ENCODE measurements at regions not wholly inside any gene's neighbourhood (a gene's known extent, or its start where the extent isn't known, plus 50 kb on each side); places are given as distances from the start of the nearest gene placed in this dataset.

GRCh38 chr6:41428996-41429421 lies 93.6 kb downstream of the NCR2 start:
- no peak for DNase-seq (ENCODE audit: low read depth)

- no peak for DNase-seq (ENCODE audit: low read depth)
Measured at GRCh38 chr6:41429506-41430504, 94.4 kb downstream of the NCR2 start.

GRCh38 chr6:41430875-41431274 lies 95.5 kb downstream of the NCR2 start:
- DNase-seq (ENCODE audit: low read depth): peak; percentile 73

GRCh38 chr6:41432280-41432679 lies 96.9 kb downstream of the NCR2 start:
- no peak for DNase-seq (ENCODE audit: low read depth)

- DNase-seq (ENCODE audit: low read depth): no peak
Measured at GRCh38 chr6:41434803-41435481, 99.5 kb downstream of the NCR2 start.

- no peak for DNase-seq (ENCODE audit: low read depth)
Measured at GRCh38 chr6:41437604-41438003, 102.2 kb downstream of the NCR2 start.

- no peak for DNase-seq (ENCODE audit: low read depth)
Measured at GRCh38 chr6:41438746-41439145, 103.3 kb downstream of the NCR2 start.

- no peak for DNase-seq (ENCODE audit: low read depth)
Measured at GRCh38 chr6:41439524-41440418, 104.4 kb downstream of the NCR2 start.

GRCh38 chr6:41440958-41441357 lies 105.2 kb upstream of the FOXP4 start:
- DNase-seq (ENCODE audit: low read depth): no peak

- no peak for DNase-seq (ENCODE audit: low read depth)
Measured at GRCh38 chr6:41441598-41442351, 104.4 kb upstream of the FOXP4 start.

GRCh38 chr6:41442352-41442672 lies 103.9 kb upstream of the FOXP4 start:
- DNase-seq (ENCODE audit: low read depth): no peak

- DNase-seq (ENCODE audit: low read depth): no peak
Measured at GRCh38 chr6:41442800-41443501, 103.2 kb upstream of the FOXP4 start.

- DNase-seq (ENCODE audit: low read depth): no peak
Measured at GRCh38 chr6:41443616-41444525, 102.3 kb upstream of the FOXP4 start.

GRCh38 chr6:41445261-41445660 lies 100.9 kb upstream of the FOXP4 start:
- no peak for DNase-seq (ENCODE audit: low read depth)

- no peak for DNase-seq (ENCODE audit: low read depth)
Measured at GRCh38 chr6:41446132-41446531, 100.0 kb upstream of the FOXP4 start.

GRCh38 chr6:41446907-41447545 lies 99.2 kb upstream of the FOXP4 start:
- DNase-seq (ENCODE audit: low read depth): no peak

- DNase-seq (ENCODE audit: low read depth): no peak
Measured at GRCh38 chr6:41448256-41448655, 97.9 kb upstream of the FOXP4 start.

- peak; percentile 67 for DNase-seq (ENCODE audit: low read depth)
Measured at GRCh38 chr6:41449399-41450245, 96.6 kb upstream of the FOXP4 start.

All from renal cortical epithelial cell (primary cell).